GM12878 (cell line): ENCODE measurements at regions not wholly inside any gene's neighbourhood (a gene's known extent, or its start where the extent isn't known, plus 50 kb on each side); places are given as distances from the start of the nearest gene placed in this dataset.
A peak's percentile ranks its signal among the peaks of the same experiment; 100 is the strongest.

Experiments
- BMI1 ChIP-seq: fragments of 450-650 bp; IDR thresholded peaks from 2 replicates; pipeline ENCODE4 v1.6.1; 2016; ENCODE audit warnings: mild to moderate bottlenecking, moderate library complexity, borderline replicate concordance
- CEBPZ ChIP-seq: fragments of 150-350 bp; IDR thresholded peaks from 2 replicates; pipeline ENCODE4 v1.6.1; 2016; ENCODE audit warnings: low read depth, low read length
- CHD4 ChIP-seq: fragments of 200-600 bp; sonication (generic); IDR thresholded peaks from 2 replicates; pipeline ENCODE4 v1.6.1; 2016; ENCODE audit warnings: mild to moderate bottlenecking
- GATAD2B ChIP-seq: fragments of 450-650 bp; conservative IDR thresholded peaks from 2 replicates; pipeline ENCODE4 v1.6.1; 2017; ENCODE audit warnings: low read depth, mild to moderate bottlenecking, moderate library complexity
- MEF2B ChIP-seq: fragments of 450-650 bp; IDR thresholded peaks from 2 replicates; pipeline ENCODE4 v1.6.1; 2018; ENCODE audit warnings: mild to moderate bottlenecking, moderate library complexity; ENCODE audit not compliant: partially characterized antibody, poor library complexity, severe bottlenecking
- RELA ChIP-seq: fragments of 450-650 bp; IDR thresholded peaks from 2 replicates; pipeline ENCODE4 v1.8.0; 2014; ENCODE audit warnings: borderline replicate concordance; ENCODE audit not compliant: partially characterized antibody
- SMAD1 ChIP-seq: fragments of 450-650 bp; IDR thresholded peaks from 2 replicates; pipeline ENCODE4 v1.6.1; 2018; ENCODE audit warnings: mild to moderate bottlenecking, low read depth; ENCODE audit not compliant: partially characterized antibody
- SMC3 ChIP-seq: IDR thresholded peaks from 2 replicates; pipeline ENCODE4 v1.6.1; 2011; ENCODE audit warnings: low read length, improper control_type of control experiment, borderline replicate concordance
- SREBF2 ChIP-seq: IDR thresholded peaks from 2 replicates; pipeline ENCODE4 v1.6.1; 2012; ENCODE audit warnings: mild to moderate bottlenecking, low read length
- SUZ12 ChIP-seq: fragments of 200-600 bp; sonication (generic); IDR thresholded peaks from one replicate; pipeline ENCODE4 v1.6.1; 2018; ENCODE audit warnings: antibody characterized with exemption, mild to moderate bottlenecking; ENCODE audit not compliant: unreplicated experiment
- TCF7 ChIP-seq: IDR thresholded peaks from 2 replicates; pipeline ENCODE4 v1.6.1; 2014; ENCODE audit warnings: antibody characterized with exemption, borderline replicate concordance
- YY1 ChIP-seq: IDR thresholded peaks from 2 replicates; pipeline ENCODE4 v1.6.1; 2011; ENCODE audit warnings: low read depth, mild to moderate bottlenecking, low read length
- ZNF622 ChIP-seq: fragments of 450-650 bp; IDR thresholded peaks from 2 replicates; pipeline ENCODE4 v1.6.1; 2017; ENCODE audit warnings: mild to moderate bottlenecking, inconsistent platforms
- TF ChIP-seq, protein P1 (sequence below): IDR thresholded peaks from 2 replicates; pipeline ENCODE4 v1.6.1; 2011; ENCODE audit warnings: low read depth, mild to moderate bottlenecking, low read length, moderate library complexity, borderline replicate concordance; ENCODE audit errors: extremely low read depth
- TF ChIP-seq, protein P2 (sequence below): fragments of 450-650 bp; IDR thresholded peaks from 2 replicates; pipeline ENCODE4 v1.6.1; 2017; ENCODE audit warnings: mild to moderate bottlenecking, moderate library complexity

DNA sequence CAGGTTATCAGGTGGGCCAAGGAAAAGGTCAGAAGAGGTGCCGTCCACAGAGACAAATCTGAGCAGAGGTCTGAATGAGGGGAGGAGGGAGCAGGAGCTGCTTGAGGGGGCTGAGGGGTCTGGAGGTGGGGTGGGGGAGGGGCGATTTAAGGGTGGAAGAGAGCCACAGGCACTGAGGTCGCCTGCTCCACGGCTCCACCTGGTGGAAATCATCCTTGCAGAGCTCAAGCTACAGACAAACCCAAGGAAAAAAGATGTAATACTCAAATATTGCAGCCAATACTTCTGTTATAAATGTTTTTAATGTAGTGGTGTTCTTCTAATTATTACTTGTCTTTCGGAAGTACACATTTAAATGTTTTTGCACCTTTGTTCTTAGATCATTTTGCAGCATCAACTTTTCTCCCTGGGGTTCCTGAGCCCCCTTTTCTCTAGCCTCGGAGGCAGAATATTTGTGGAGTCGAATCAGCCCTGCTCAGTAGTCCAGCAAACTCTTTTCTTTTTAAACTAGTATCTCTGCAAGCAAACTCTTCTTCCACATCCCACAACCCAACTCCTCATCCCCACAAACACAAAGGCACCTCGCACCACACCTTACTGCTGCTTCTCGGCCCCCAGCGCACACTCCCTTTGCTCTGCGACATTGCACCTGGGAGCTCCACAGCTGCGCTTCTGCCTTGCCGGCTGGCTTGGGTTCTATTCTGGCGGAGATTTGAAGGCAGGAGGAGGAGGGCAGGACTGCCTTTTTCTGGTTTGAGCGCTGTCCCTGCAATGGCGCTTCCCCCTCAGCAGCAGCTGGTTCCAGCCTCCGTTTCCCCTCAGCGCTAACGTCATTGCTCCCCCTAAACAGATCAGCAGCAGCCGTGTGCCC lies 51.0 kb upstream of the TFAP2A start (continued):
- TF ChIP-seq, protein P1, sequence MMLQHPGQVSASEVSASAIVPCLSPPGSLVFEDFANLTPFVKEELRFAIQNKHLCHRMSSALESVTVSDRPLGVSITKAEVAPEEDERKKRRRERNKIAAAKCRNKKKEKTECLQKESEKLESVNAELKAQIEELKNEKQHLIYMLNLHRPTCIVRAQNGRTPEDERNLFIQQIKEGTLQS: no peak
- no peak for TF ChIP-seq SUZ12
- no peak for TF ChIP-seq SMAD1
- peak; percentile 39; the same call in 1 of the 2 replicates for TF ChIP-seq SMC3
- TF ChIP-seq BMI1: no peak
- TF ChIP-seq RELA: no peak
- no peak for TF ChIP-seq TCF7
- TF ChIP-seq SREBF2: no peak
- 0 out of 2 replicates have a peak, but pooled peaks have one; percentile 12 for TF ChIP-seq YY1
- no peak for TF ChIP-seq MEF2B
- no peak for TF ChIP-seq GATAD2B
- TF ChIP-seq, protein P2, sequence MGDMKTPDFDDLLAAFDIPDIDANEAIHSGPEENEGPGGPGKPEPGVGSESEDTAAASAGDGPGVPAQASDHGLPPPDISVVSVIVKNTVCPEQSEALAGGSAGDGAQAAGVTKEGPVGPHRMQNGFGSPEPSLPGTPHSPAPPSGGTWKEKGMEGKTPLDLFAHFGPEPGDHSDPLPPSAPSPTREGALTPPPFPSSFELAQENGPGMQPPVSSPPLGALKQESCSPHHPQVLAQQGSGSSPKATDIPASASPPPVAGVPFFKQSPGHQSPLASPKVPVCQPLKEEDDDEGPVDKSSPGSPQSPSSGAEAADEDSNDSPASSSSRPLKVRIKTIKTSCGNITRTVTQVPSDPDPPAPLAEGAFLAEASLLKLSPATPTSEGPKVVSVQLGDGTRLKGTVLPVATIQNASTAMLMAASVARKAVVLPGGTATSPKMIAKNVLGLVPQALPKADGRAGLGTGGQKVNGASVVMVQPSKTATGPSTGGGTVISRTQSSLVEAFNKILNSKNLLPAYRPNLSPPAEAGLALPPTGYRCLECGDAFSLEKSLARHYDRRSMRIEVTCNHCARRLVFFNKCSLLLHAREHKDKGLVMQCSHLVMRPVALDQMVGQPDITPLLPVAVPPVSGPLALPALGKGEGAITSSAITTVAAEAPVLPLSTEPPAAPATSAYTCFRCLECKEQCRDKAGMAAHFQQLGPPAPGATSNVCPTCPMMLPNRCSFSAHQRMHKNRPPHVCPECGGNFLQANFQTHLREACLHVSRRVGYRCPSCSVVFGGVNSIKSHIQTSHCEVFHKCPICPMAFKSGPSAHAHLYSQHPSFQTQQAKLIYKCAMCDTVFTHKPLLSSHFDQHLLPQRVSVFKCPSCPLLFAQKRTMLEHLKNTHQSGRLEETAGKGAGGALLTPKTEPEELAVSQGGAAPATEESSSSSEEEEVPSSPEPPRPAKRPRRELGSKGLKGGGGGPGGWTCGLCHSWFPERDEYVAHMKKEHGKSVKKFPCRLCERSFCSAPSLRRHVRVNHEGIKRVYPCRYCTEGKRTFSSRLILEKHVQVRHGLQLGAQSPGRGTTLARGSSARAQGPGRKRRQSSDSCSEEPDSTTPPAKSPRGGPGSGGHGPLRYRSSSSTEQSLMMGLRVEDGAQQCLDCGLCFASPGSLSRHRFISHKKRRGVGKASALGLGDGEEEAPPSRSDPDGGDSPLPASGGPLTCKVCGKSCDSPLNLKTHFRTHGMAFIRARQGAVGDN: no peak
- TF ChIP-seq ZNF622: no peak
- TF ChIP-seq CEBPZ: no peak
- TF ChIP-seq CHD4: no peak
